Activated naive CD8-positive, alpha-beta T cell treated with anti-CD3 and anti-CD28 coated beads, Interleukin-2, amount 10 ng/mL, durations not matched to agents 7 days and 5 days (primary cell): ENCODE measurements at regions not wholly inside any gene's neighbourhood (a gene's known extent, or its start where the extent isn't known, plus 50 kb on each side); places are given as distances from the start of the nearest gene placed in this dataset.

Source experiments
- ATAC-seq: fragments of 150-1000 bp; cut with Tn5 transposase; one replicate; pipeline ENCODE4 v1.10.0; 2021; ENCODE audit warnings: low read depth, moderate library complexity
- POLR2A ChIA-PET: fragments of 350-600 bp; sonication (Branson Sonifier 250); formaldehyde crosslinking; loops from one replicate; lab custom pipeline; 2021; ENCODE audit warnings: antibody characterized with exemption; lab: Charles Lee
- DNase-seq: peaks from one replicate; pipeline ENCODE4 v3.0.0; 2021
- H3K27ac Mint-ChIP-seq: one replicate; pipeline ENCODE4 v1.8.0; 2022; ENCODE audit warnings: mild to moderate bottlenecking, mixed read lengths
- H3K27me3 Mint-ChIP-seq: one replicate; pipeline ENCODE4 v1.8.0; 2022; ENCODE audit warnings: mild to moderate bottlenecking, moderate library complexity, mixed read lengths
- H3K36me3 Mint-ChIP-seq: one replicate; pipeline ENCODE4 v1.8.0; 2021; ENCODE audit warnings: mild to moderate bottlenecking, mixed read lengths
- H3K4me1 Mint-ChIP-seq: one replicate; pipeline ENCODE4 v1.8.0; 2021; ENCODE audit warnings: mixed read lengths
- H3K4me3 Mint-ChIP-seq: one replicate; pipeline ENCODE4 v1.8.0; 2022; ENCODE audit warnings: mild to moderate bottlenecking, moderate library complexity, mixed read lengths
- H3K9me3 Mint-ChIP-seq: one replicate; pipeline ENCODE4 v1.8.0; 2021; ENCODE audit warnings: mixed read lengths

GRCh38 chr11:25159341-25159740 lies 662.5 kb downstream of the LUZP2 start:
- ATAC-seq: no peak
- Mint-ChIP-seq H3K4me1 (no peaks in the 10 kb centered on the region), H3K36me3 (no peaks in the 10 kb centered on the region), H3K4me3 (no peak overlapping the region), H3K27ac (no peak overlapping the region), H3K9me3 (peaks cover 3% of the 10 kb centered on the region), H3K27me3 (no peaks in the 10 kb centered on the region)
- DNase-seq: no peak
- POLR2A ChIA-PET: no interaction called here

GRCh38 chr11:25163421-25163820 lies 666.6 kb downstream of the LUZP2 start:
- no peak for ATAC-seq
- Mint-ChIP-seq H3K27ac (no peak overlapping the region), H3K27me3 (no peaks in the 10 kb centered on the region), H3K9me3 (peaks cover 4% of the 10 kb centered on the region), H3K36me3 (no peaks in the 10 kb centered on the region), H3K4me1 (no peaks in the 10 kb centered on the region), H3K4me3 (no peak overlapping the region)
- POLR2A ChIA-PET: no interaction called here
- no peak for DNase-seq

DNA sequence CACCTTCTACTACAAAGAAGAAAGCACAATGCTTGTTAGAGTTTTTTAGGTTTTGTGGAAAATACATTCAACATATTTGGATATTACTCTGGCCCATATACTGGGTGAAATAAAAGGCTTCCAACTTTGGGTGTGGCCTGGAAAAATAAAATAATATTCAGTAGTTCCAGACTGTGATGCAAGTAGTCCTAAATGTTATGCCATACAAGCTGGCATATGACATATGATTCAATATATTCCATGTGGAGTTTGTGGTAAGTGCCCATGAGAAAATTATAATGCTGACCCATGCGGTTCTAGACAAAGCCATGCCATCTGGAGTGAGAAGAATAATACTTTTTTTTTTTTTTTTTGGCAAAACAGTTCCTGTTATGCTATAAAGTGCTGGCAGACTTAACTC lies 683.3 kb downstream of the LUZP2 start:
- H3K4me3 Mint-ChIP-seq: no peak overlapping the region
- H3K27me3 Mint-ChIP-seq: no peaks in the 10 kb centered on the region
- DNase-seq: no peak
- ATAC-seq: no peak
- no peak overlapping the region for H3K27ac Mint-ChIP-seq
- no peaks in the 10 kb centered on the region for H3K4me1 Mint-ChIP-seq
- H3K9me3 Mint-ChIP-seq: peaks cover 12% of the 10 kb centered on the region
- H3K36me3 Mint-ChIP-seq: no peaks in the 10 kb centered on the region
- POLR2A ChIA-PET: no interaction called here

GRCh38 chr11:25183411-25183810 lies 686.6 kb downstream of the LUZP2 start:
- H3K27me3 Mint-ChIP-seq: no peaks in the 10 kb centered on the region
- ATAC-seq: no peak

DNA sequence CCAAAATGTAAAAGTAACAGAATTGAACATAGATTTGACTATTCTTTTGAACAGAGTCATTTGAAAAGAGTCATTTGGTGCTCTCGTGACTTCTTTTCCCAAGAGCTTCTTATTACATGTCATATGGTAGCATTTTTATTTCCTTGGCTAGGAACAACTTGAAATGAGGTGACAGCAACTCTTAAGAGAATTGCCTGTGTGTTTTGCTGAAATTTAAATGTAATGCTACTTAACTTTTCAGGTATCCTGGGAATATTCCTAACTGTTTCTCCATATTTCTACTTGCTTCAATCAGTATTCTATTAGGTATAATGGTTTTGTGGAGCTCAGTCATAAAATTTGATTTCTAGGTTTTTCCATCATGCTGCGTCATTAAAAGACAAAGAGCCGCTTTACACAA lies 700.7 kb downstream of the LUZP2 start:
- ATAC-seq (no peak), DNase-seq (no peak)
- Mint-ChIP-seq H3K4me1 (no peaks in the 10 kb centered on the region), H3K36me3 (no peaks in the 10 kb centered on the region), H3K4me3 (no peak overlapping the region), H3K27me3 (no peaks in the 10 kb centered on the region), H3K9me3 (peaks cover 4% of the 10 kb centered on the region), H3K27ac (no peak overlapping the region)
- POLR2A ChIA-PET: no interaction called here

More at GRCh38 chr11:25183411-25183810, 686.6 kb downstream of the LUZP2 start:
- Mint-ChIP-seq H3K4me1 (no peaks in the 10 kb centered on the region), H3K4me3 (no peak overlapping the region), H3K36me3 (no peaks in the 10 kb centered on the region), H3K27ac (no peak overlapping the region), H3K9me3 (peaks cover 3% of the 10 kb centered on the region)
- POLR2A ChIA-PET: no interaction called here
- DNase-seq: no peak

- Mint-ChIP-seq H3K36me3 (no peaks in the 10 kb centered on the region), H3K27ac (no peak overlapping the region), H3K9me3 (peaks cover 4% of the 10 kb centered on the region), H3K27me3 (no peaks in the 10 kb centered on the region), H3K4me3 (no peak overlapping the region), H3K4me1 (no peaks in the 10 kb centered on the region)
- DNase-seq: no peak
- POLR2A ChIA-PET: no interaction called here
- ATAC-seq: no peak
These were observed 701.9 kb downstream of the LUZP2 start for GRCh38 chr11:25198704-25199103.

GRCh38 chr11:25200925-25201324 lies 704.1 kb downstream of the LUZP2 start:
- Mint-ChIP-seq H3K4me1 (no peaks in the 10 kb centered on the region), H3K4me3 (no peak overlapping the region), H3K27me3 (no peaks in the 10 kb centered on the region), H3K27ac (no peak overlapping the region), H3K9me3 (peaks cover 7% of the 10 kb centered on the region), H3K36me3 (no peaks in the 10 kb centered on the region)
- ATAC-seq: no peak
- POLR2A ChIA-PET: no interaction called here
- no peak for DNase-seq

DNA sequence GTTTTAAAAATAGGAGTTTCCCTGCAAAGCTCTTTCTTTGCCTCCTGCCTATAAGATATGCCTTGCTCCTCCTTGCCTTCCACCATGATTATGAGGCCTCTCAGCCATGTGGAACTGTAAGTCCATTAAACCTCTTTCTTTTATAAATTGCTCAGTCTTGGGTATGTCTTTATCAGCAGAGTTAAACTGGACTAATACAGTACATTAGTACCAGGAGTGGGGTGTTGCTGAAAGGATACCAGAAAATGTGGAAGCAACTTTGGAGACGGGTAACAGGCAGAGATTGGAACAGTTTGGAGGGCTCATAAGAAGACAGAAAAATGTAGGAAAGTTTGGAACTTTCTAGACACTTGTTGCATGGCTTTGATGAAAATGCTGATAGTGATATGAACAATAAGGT lies 709.9 kb downstream of the LUZP2 start:
- POLR2A ChIA-PET: no interaction called here
- DNase-seq (no peak), ATAC-seq (no peak)
- Mint-ChIP-seq H3K36me3 (no peaks in the 10 kb centered on the region), H3K9me3 (peaks cover 11% of the 10 kb centered on the region), H3K4me3 (no peak overlapping the region), H3K27me3 (no peaks in the 10 kb centered on the region), H3K4me1 (no peaks in the 10 kb centered on the region), H3K27ac (no peak overlapping the region)

GRCh38 chr11:25211635-25212254 lies 714.9 kb downstream of the LUZP2 start:
- no peak overlapping the region for H3K4me3 Mint-ChIP-seq
- no peak overlapping the region for H3K27ac Mint-ChIP-seq
- no peaks in the 10 kb centered on the region for H3K4me1 Mint-ChIP-seq
- POLR2A ChIA-PET: interaction anchor here (0.6 kb wide), 1 partner anchor 8 kb away, joined by 5 read pairs; no protein-coding TSS in a partner anchor
- no peaks in the 10 kb centered on the region for H3K36me3 Mint-ChIP-seq
- peaks cover 10% of the 10 kb centered on the region for H3K9me3 Mint-ChIP-seq
- ATAC-seq: no peak
- DNase-seq: no peak
- H3K27me3 Mint-ChIP-seq: no peaks in the 10 kb centered on the region

DNA sequence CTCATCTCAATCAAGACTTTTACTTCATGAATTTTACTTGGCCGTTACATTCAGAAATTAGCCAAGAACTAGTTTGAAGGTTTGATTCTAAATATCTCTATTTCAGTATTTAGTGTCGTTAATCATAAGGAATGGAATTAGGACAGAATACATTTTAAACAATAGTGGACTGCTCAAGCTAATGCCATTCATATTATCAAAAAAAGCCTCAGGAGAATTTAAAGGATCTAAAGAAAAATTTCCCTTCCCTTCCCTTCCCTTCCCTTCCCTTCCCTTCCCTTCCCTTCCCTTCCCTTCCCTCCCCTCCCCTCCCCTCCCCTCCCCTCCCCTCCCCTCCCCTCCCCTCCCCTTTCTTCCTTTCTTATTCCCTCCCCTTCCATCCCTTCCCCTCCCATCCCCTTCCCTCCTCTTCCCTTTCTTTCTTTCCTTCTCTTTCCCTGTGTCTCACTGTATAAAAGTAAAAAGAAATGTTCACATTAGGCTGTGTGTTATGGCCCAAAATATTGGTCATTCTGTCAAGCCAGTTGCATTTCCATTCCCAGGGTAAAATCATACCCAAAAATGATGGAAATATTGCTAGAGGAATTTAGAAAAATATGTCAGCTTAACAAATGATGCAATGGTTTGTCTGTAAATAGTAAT lies 717.8 kb downstream of the LUZP2 start:
- Mint-ChIP-seq H3K27ac (no peak overlapping the region), H3K27me3 (no peaks in the 10 kb centered on the region), H3K36me3 (no peaks in the 10 kb centered on the region), H3K9me3 (peaks cover 4% of the 10 kb centered on the region), H3K4me1 (no peaks in the 10 kb centered on the region), H3K4me3 (no peak overlapping the region)
- ATAC-seq (no peak), DNase-seq (no peak)
- POLR2A ChIA-PET: no interaction called here

DNA sequence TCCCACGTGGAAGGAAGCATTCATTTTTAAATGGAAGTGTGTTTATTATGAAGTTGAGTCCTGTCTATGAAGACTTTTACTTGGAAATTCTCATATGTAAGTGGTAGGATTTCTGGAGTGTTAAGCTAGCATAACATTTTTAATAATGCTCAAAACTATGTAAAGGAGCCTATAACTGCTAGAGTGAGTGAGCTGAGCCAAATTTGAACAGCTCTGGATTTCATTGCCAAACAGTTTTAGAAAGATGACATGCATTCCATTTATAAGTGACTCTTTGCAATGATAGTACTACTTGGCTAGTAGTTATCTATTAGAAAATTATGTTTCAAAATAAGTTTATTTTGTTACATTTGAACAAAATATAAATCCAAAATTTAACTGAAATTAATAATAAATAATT lies 721.2 kb downstream of the LUZP2 start:
- no peak overlapping the region for H3K4me3 Mint-ChIP-seq

DNA sequence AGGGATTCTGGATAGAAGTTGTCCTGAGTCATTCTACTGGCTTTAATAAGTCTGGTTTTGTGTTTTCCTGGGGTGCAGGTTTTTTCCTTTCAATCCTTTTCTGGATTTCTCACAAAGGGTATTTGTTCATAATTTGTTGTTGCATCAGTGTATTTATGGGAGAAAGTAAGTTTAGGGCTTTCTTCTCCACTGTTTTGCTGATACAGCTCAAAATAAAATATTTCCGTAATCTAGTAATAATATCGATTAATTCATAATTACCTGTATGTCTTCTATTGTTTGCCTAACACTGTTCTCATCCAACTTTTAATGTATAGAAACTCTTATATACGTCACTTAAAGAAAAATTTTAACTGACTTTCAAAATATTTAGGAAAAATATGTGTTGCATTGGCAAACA lies 728.2 kb downstream of the LUZP2 start:
- no peaks in the 10 kb centered on the region for H3K36me3 Mint-ChIP-seq
- DNase-seq (no peak), ATAC-seq (no peak)
- POLR2A ChIA-PET: no interaction called here
- no peak overlapping the region for H3K27ac Mint-ChIP-seq
- no peak overlapping the region for H3K4me3 Mint-ChIP-seq
- H3K4me1 Mint-ChIP-seq: no peaks in the 10 kb centered on the region
- no peaks in the 10 kb centered on the region for H3K27me3 Mint-ChIP-seq
- peaks cover 1% of the 10 kb centered on the region for H3K9me3 Mint-ChIP-seq

More for the DNA sequence above, 721.2 kb downstream of the LUZP2 start:
- DNase-seq (no peak), ATAC-seq (no peak)
- POLR2A ChIA-PET: no interaction called here
- Mint-ChIP-seq H3K9me3 (peaks cover 4% of the 10 kb centered on the region), H3K27ac (no peak overlapping the region), H3K27me3 (no peaks in the 10 kb centered on the region), H3K4me1 (no peaks in the 10 kb centered on the region), H3K36me3 (no peaks in the 10 kb centered on the region)

- Mint-ChIP-seq H3K27ac (no peak overlapping the region), H3K4me1 (no peaks in the 10 kb centered on the region), H3K27me3 (no peaks in the 10 kb centered on the region), H3K4me3 (no peak overlapping the region), H3K36me3 (no peaks in the 10 kb centered on the region), H3K9me3 (peaks cover 3% of the 10 kb centered on the region)
- POLR2A ChIA-PET: no interaction called here
- no peak for DNase-seq
- no peak for ATAC-seq
These were observed 746.1 kb downstream of the LUZP2 start for GRCh38 chr11:25242928-25243327.

GRCh38 chr11:25244126-25244525 lies 747.3 kb downstream of the LUZP2 start:
- no peak overlapping the region for H3K4me3 Mint-ChIP-seq
- no peak for ATAC-seq
- DNase-seq: no peak
- no peaks in the 10 kb centered on the region for H3K36me3 Mint-ChIP-seq
- H3K4me1 Mint-ChIP-seq: no peaks in the 10 kb centered on the region
- H3K9me3 Mint-ChIP-seq: peaks cover 3% of the 10 kb centered on the region
- no peak overlapping the region for H3K27ac Mint-ChIP-seq
- POLR2A ChIA-PET: no interaction called here
- H3K27me3 Mint-ChIP-seq: no peaks in the 10 kb centered on the region
